ENCODE measurements at regions not wholly inside any gene's neighbourhood (a gene's known extent, or its start where the extent isn't known, plus 50 kb on each side); places are given as distances from the start of the nearest gene placed in this dataset.
"Not testable (repeated sequence)": the region's sequence is repeated elsewhere in the genome, so short reads cannot be mapped to it uniquely, and the experiment has no call there.

DNA sequence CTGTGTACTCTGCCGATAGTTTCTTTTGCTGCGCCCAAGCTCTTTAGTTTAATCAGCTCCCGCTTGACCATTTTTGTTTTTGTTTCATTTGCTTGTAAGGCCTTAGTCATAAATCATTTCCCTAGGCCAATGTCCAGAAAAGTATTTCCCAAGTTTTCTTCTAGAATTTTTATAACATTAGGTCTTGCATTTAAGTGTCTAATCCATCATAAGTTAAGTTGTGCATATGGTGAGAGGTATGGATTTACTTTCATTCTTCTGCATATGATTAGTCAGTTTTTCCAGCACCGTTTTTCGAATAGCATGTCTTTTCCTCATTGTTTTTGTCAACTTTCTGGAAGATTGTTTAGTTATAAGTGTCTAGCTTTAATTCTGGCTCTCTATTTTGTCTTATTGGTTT lies 484.8 kb upstream of the CNTNAP5 start:
- Mint-ChIP-seq H3K4me1 (ENCODE audit: low read depth) (no peaks in the 10 kb centered on the region), H3K36me3 (ENCODE audit: low read depth) (no peaks in the 10 kb centered on the region), H3K27me3 (ENCODE audit: low read depth) (no peaks in the 10 kb centered on the region), H3K4me3 (no peak overlapping the region), H3K27ac (no peak overlapping the region), H3K9me3 (ENCODE audit: insufficient read depth) (peaks cover 23% of the 10 kb centered on the region)
- no peak for DNase-seq
- no peak for ATAC-seq
- POLR2A ChIA-PET = no interaction called here
- CTCF ChIA-PET = no interaction called here

DNA sequence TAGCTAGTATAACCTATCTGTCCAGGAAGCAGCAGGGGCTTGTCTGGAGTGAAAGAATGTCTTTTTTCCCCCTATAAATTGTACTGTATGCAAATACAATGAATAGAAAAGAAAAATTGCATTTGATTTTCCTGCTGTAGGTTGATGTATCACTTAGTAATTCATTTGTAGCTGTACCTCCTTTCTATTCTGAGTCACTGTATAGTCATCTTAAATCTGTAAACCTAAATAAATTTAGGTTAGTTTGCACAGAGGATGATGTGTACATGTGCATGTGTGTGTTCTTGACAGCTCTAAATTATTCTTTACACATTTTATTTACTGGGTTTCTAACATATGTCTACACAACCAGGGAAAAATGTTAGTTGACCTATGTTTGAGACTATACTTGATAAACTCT lies 478.7 kb upstream of the CNTNAP5 start:
- ChIA-PET POLR2A (no interaction called here), CTCF (no interaction called here)
- H3K9me3 Mint-ChIP-seq (ENCODE audit: insufficient read depth) = peaks cover 4% of the 10 kb centered on the region
- no peak overlapping the region for H3K27ac Mint-ChIP-seq
- H3K36me3 Mint-ChIP-seq (ENCODE audit: low read depth) = no peaks in the 10 kb centered on the region
- no peaks in the 10 kb centered on the region for H3K27me3 Mint-ChIP-seq (ENCODE audit: low read depth)
- no peaks in the 10 kb centered on the region for H3K4me1 Mint-ChIP-seq (ENCODE audit: low read depth)
- no peak overlapping the region for H3K4me3 Mint-ChIP-seq
- DNase-seq (no peak), ATAC-seq (no peak)

DNA sequence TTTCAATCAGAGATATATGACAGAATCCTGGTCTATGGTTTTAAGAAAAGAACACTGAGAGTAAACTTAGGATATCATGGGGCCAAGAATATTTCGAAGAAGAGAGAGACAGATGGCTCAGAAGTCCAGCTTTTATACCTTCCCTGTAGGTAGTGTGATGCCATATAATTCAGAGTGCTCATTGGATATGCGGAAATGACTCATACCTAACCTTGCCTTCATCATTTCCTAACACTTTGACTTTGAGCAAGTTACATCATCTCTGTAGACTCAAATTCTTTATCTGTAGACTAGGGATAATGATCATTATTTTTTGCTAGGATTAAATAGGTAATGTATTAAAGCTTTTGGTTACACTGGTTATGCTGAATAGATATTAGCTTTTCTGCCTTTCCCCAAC lies 461.6 kb upstream of the CNTNAP5 start:
- ATAC-seq (no peak), DNase-seq (no peak)
- ChIA-PET CTCF (no interaction called here), POLR2A (no interaction called here)
- H3K4me1 Mint-ChIP-seq (ENCODE audit: low read depth) = no peaks in the 10 kb centered on the region
- no peak overlapping the region for H3K4me3 Mint-ChIP-seq
- no peaks in the 10 kb centered on the region for H3K36me3 Mint-ChIP-seq (ENCODE audit: low read depth)
- no peak overlapping the region for H3K27ac Mint-ChIP-seq
- no peaks in the 10 kb centered on the region for H3K27me3 Mint-ChIP-seq (ENCODE audit: low read depth)
- peaks cover 3% of the 10 kb centered on the region for H3K9me3 Mint-ChIP-seq (ENCODE audit: insufficient read depth)

DNA sequence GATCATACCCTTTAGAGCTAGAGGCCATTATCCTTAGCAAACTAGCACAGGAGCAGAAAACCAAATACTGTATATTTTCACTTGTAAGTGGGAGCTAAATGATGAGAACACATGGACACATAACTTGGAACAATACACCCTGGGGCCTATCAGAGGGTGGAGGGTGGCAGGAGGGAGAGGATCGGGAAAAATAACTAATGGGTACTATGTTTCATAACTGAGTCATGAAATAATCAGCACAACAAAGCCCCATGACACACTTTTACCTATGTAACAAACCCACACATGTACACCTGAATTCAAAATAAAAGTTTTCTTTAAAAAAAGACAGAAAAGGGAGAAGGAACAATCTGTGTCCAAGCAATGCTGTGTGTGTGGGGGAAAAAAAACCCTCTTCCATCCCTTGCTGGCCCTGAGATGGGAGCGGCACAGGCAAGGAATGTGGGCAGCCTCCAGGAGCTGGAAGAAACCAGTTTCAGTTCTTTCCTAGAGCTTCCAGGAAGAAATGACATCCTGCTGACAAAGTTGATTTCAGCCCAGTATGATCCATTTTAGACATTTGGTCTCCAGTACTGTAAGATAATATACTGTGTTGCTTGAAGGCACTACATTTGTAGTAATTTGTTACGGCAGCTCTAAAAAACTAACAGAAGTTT lies 458.7 kb upstream of the CNTNAP5 start:
- POLR2A ChIA-PET = no interaction called here
- no peak for DNase-seq
- Mint-ChIP-seq H3K36me3 (ENCODE audit: low read depth) (no peaks in the 10 kb centered on the region), H3K9me3 (ENCODE audit: insufficient read depth) (no peaks in the 10 kb centered on the region), H3K4me3 (no peak overlapping the region), H3K27me3 (ENCODE audit: low read depth) (no peaks in the 10 kb centered on the region), H3K27ac (no peak overlapping the region), H3K4me1 (ENCODE audit: low read depth) (no peaks in the 10 kb centered on the region)
- ATAC-seq = no peak
- CTCF ChIA-PET = no interaction called here

DNA sequence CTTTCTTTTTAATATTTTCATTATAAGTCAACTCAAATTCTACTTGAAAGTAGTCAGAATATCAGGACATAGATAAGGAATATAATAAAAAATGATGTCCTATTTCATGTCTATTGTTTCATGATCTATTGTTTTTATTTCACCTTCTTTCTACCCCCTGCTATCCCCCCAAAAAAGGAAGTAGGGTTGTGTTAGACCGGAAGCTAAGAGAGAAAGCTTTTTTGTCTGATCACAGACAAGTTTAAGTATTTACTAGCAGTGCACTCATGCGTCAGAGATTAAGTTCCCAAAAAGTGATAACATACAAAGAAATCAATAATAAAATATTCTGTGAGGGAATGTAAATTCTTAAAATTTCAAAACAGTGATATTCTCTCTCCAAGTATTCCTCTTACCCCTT lies 447.1 kb upstream of the CNTNAP5 start:
- Mint-ChIP-seq H3K9me3 (ENCODE audit: insufficient read depth) (peaks cover 9% of the 10 kb centered on the region), H3K4me3 (no peak overlapping the region), H3K4me1 (ENCODE audit: low read depth) (no peaks in the 10 kb centered on the region), H3K36me3 (ENCODE audit: low read depth) (no peaks in the 10 kb centered on the region), H3K27me3 (ENCODE audit: low read depth) (no peaks in the 10 kb centered on the region), H3K27ac (no peak overlapping the region)
- ATAC-seq (no peak), DNase-seq (no peak)
- ChIA-PET POLR2A (no interaction called here), CTCF (no interaction called here)

DNA sequence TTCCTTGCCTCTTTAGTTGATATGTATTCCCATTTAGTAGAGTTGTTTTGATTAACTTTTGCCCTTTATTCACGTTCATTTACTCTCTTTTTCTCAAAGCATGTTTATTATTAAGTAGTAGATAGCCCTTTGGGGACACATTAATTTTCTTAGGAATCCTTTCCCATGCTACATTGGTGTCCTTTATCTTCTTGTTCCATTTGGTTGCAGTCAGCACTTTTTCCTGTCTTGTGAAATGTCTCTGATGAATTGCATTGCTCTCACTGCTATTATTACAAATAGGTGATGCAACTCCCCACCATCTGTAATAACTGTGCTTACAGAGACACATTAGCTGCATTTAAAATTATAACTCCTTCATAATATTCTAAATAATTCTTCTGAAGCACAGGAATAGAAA lies 428.5 kb upstream of the CNTNAP5 start:
- Mint-ChIP-seq H3K9me3 (ENCODE audit: insufficient read depth) (peaks cover 28% of the 10 kb centered on the region), H3K36me3 (ENCODE audit: low read depth) (no peaks in the 10 kb centered on the region), H3K4me1 (ENCODE audit: low read depth) (no peaks in the 10 kb centered on the region), H3K4me3 (no peak overlapping the region), H3K27me3 (ENCODE audit: low read depth) (no peaks in the 10 kb centered on the region), H3K27ac (no peak overlapping the region)
- POLR2A ChIA-PET = no interaction called here
- ATAC-seq = no peak
- no peak for DNase-seq
- CTCF ChIA-PET = no interaction called here

DNA sequence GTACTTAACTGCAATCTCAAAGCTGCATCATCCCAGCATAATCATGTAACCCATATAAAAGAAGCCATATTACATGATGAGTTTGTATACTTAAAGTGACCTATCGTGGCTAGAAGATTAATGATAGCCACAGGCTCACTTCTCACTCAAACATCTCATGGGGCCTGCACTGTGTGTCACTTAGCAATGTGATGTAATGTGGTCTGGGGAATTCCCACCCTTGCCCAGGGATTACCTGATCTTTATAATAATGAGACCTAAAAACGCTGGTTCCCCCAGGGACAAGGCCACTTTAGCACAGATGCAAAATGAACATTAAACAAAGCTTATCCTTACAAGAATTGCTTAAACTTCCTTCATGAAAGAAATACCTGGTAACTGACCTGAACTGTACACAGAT lies 427.1 kb upstream of the CNTNAP5 start:
- H3K27me3 Mint-ChIP-seq (ENCODE audit: low read depth) = no peaks in the 10 kb centered on the region
- no peak overlapping the region for H3K27ac Mint-ChIP-seq
- no peaks in the 10 kb centered on the region for H3K4me1 Mint-ChIP-seq (ENCODE audit: low read depth)
- H3K4me3 Mint-ChIP-seq = no peak overlapping the region
- DNase-seq (no peak), ATAC-seq (no peak)
- peaks cover 29% of the 10 kb centered on the region for H3K9me3 Mint-ChIP-seq (ENCODE audit: insufficient read depth)
- H3K36me3 Mint-ChIP-seq (ENCODE audit: low read depth) = no peaks in the 10 kb centered on the region
- CTCF ChIA-PET = no interaction called here
- POLR2A ChIA-PET = no interaction called here

DNA sequence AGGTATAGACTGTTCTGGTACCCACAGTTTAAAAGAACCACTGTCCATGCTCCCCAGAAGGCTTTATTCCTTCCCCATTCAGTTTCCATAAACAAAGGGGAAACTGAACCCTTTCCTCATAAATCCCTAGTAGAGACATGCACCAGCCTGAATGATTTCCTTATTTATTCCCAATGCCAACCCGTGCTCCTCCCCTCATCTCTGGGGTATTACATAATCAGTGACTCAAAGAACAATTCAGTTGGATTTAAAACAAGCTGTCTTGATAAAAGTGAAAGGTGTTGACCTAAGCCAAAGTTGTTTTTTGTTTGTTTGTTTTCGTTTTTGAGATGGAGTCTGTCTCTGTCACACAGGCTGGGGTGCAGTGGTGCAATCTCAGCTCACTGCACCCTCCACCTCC lies 418.5 kb upstream of the CNTNAP5 start:
- H3K27me3 Mint-ChIP-seq (ENCODE audit: low read depth) = no peaks in the 10 kb centered on the region
- no peak overlapping the region for H3K4me3 Mint-ChIP-seq
- ATAC-seq = no peak
- POLR2A ChIA-PET = no interaction called here
- no peaks in the 10 kb centered on the region for H3K36me3 Mint-ChIP-seq (ENCODE audit: low read depth)
- H3K4me1 Mint-ChIP-seq (ENCODE audit: low read depth) = no peaks in the 10 kb centered on the region
- no peak for DNase-seq
- H3K27ac Mint-ChIP-seq = no peak overlapping the region
- CTCF ChIA-PET = no interaction called here
- H3K9me3 Mint-ChIP-seq (ENCODE audit: insufficient read depth) = peaks cover 22% of the 10 kb centered on the region

DNA sequence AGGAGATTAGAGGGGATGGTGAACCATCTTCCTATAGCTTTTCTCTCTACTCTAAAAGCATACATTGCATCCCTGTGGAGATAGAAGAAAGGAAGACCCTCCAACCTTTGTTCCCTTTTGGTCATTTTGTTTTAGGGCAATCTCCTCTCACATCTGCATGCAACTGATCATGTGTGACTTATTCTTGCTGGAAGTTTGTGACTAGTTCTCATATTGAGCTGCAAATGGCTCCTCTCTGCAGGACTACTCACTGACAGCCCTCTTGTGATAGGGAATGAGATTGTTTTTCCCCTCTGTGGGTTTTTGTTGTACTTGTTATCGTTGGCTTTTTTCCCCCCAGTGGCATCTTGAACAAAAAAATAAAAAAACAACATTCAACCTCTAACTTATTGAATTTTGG lies 416.0 kb upstream of the CNTNAP5 start:
- no peak for DNase-seq
- no peak for ATAC-seq
- H3K4me1 Mint-ChIP-seq (ENCODE audit: low read depth) = no peaks in the 10 kb centered on the region
- ChIA-PET CTCF (no interaction called here), POLR2A (no interaction called here)
- H3K9me3 Mint-ChIP-seq (ENCODE audit: insufficient read depth) = peaks cover 12% of the 10 kb centered on the region
- H3K27me3 Mint-ChIP-seq (ENCODE audit: low read depth) = no peaks in the 10 kb centered on the region
- H3K4me3 Mint-ChIP-seq = no peak overlapping the region
- no peaks in the 10 kb centered on the region for H3K36me3 Mint-ChIP-seq (ENCODE audit: low read depth)
- H3K27ac Mint-ChIP-seq = no peak overlapping the region

DNA sequence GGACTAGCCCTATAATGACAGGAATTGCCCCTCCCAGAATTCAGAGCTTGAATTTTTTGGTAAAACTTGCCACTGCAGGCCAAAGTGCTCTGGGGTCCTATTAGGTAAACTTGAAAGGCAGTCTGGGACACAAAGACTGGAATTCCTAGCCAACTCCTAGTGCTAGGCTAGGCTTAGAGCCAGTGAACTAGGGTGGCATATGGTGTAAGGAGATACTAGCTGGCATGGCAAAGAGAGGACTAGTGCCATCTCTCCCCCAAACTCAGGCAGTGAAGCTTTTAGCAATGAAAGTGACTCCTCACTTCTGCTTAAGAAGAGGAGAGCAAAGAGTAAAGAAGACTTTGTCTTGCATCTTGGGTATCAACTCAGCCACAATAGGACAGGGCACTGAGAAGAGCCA lies 410.5 kb upstream of the CNTNAP5 start:
- Mint-ChIP-seq H3K36me3 (ENCODE audit: low read depth) (no peaks in the 10 kb centered on the region), H3K4me3 (no peak overlapping the region), H3K27ac (no peak overlapping the region), H3K9me3 (ENCODE audit: insufficient read depth) (peaks cover 6% of the 10 kb centered on the region), H3K27me3 (ENCODE audit: low read depth) (no peaks in the 10 kb centered on the region), H3K4me1 (ENCODE audit: low read depth) (no peaks in the 10 kb centered on the region)
- CTCF ChIA-PET = no interaction called here
- POLR2A ChIA-PET = no interaction called here
- ATAC-seq (no peak), DNase-seq (no peak)

DNA sequence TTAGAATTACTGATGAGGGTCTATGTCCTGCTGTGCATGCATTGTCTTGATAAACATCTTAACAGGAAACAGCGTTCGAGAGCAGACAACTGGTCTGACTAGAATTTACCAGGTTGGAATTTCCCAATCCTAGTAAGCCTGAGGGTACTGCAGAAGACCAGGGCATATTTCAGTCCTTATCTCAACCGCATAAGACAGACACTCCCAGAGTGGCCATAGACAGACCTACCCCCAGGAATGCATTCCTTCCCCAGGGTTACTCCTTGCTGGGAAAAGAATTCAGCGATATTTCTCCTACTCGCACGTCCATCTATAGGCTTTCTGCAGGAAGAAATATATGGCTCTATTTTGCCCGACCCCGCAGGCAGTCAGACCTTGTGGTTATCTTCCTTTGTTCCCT lies 406.4 kb upstream of the CNTNAP5 start:
- DNase-seq, CTCF ChIA-PET, POLR2A ChIA-PET: not testable (repeated sequence)

DNA sequence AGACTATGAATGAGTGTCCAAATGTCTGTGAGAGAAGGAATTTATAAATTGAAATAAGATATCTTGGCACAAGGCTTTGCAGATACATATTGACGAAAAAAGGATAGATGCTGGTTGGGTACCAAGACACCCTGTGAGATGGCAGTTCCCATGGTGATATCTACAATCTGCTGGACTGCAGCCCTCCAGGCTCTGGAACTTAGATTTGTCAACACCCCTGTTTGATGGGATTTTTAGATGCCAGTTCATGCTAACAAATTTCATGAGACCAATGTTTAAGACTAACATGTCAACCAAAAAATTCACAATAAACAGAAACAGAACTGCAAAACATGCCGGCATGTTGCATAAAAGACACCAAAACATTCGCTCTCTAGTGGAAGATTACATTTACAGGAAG lies 400.3 kb upstream of the CNTNAP5 start:
- no peak overlapping the region for H3K4me3 Mint-ChIP-seq
- H3K9me3 Mint-ChIP-seq (ENCODE audit: insufficient read depth) = peaks cover 4% of the 10 kb centered on the region
- H3K4me1 Mint-ChIP-seq (ENCODE audit: low read depth) = no peaks in the 10 kb centered on the region
- H3K27me3 Mint-ChIP-seq (ENCODE audit: low read depth) = no peaks in the 10 kb centered on the region
- ChIA-PET POLR2A (no interaction called here), CTCF (no interaction called here)
- H3K36me3 Mint-ChIP-seq (ENCODE audit: low read depth) = no peaks in the 10 kb centered on the region
- no peak overlapping the region for H3K27ac Mint-ChIP-seq
- DNase-seq = no peak
- no peak for ATAC-seq

More for the DNA sequence above, 406.4 kb upstream of the CNTNAP5 start:
- not testable (repeated sequence) for ATAC-seq; H3K4me3 Mint-ChIP-seq; H3K4me1 Mint-ChIP-seq (ENCODE audit: low read depth); H3K27ac Mint-ChIP-seq; H3K36me3 Mint-ChIP-seq (ENCODE audit: low read depth); H3K9me3 Mint-ChIP-seq (ENCODE audit: insufficient read depth); H3K27me3 Mint-ChIP-seq (ENCODE audit: low read depth)

DNA sequence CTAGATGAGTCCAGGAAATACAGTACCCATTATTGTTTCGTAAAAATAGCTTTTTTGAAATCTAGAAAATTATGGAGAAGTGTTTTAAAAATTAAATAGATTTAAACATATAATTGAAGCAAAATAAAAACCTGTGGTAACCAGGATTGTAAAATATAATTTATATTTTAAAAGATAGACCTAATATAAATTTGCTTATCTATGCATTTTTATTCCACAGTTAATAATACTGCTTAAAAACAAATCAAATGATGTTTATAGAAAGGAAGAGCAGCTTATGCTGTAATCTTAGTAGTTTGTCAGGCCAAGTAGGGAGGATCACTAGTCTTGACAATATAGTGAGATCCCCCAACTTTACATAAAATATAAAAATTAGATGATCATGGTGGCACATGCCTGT lies 388.9 kb upstream of the CNTNAP5 start:
- no peak overlapping the region for H3K4me3 Mint-ChIP-seq
- no peaks in the 10 kb centered on the region for H3K36me3 Mint-ChIP-seq (ENCODE audit: low read depth)
- no peak for DNase-seq
- no peaks in the 10 kb centered on the region for H3K4me1 Mint-ChIP-seq (ENCODE audit: low read depth)
- ChIA-PET CTCF (no interaction called here), POLR2A (no interaction called here)
- ATAC-seq = no peak
- no peak overlapping the region for H3K27ac Mint-ChIP-seq
- peaks cover 5% of the 10 kb centered on the region for H3K9me3 Mint-ChIP-seq (ENCODE audit: insufficient read depth)
- H3K27me3 Mint-ChIP-seq (ENCODE audit: low read depth) = no peaks in the 10 kb centered on the region

Data from activated CD8-positive, alpha-beta T cell treated with anti-CD3 and anti-CD28 coated beads, Interleukin-2, amount 10 ng/mL, durations not matched to agents 7 days and 5 days (primary cell).